ENCODE measurements at regions not wholly inside any gene's neighbourhood (a gene's known extent, or its start where the extent isn't known, plus 50 kb on each side); places are given as distances from the start of the nearest gene placed in this dataset.

DNA sequence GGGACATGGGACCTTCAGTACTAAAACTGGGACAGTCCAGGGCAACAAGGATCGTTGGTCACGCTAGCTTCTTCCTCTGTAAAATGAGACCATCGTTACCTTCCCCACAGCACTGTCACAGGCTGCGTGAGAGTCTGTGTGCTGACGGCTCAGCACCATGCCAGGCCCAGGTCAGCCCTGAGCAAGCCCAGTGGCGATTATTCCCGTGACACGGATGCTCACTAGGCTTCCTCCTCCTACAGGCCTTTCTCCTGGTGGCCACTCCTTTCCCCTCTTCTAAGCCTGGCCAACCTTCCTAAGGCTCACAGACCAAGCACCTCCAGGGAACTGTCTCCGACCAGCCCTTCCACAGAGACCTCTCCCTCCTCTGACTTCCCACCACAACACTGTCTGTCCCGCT is 69.3 kb upstream of the RUNX3 start:
- Histone ChIP-seq H3K4me3 (ENCODE audit: severe bottlenecking) (no peak overlapping the region), H3K27ac (ENCODE audit: poor library complexity, severe bottlenecking) (no peak overlapping the region), H3K4me1 (ENCODE audit: insufficient read depth, poor library complexity, severe bottlenecking) (no peaks in the 10 kb centered on the region), H3K27me3 (ENCODE audit: insufficient read depth, poor library complexity, severe bottlenecking) (no peaks in the 10 kb centered on the region), H3K9me3 (ENCODE audit: severe bottlenecking) (no peaks in the 10 kb centered on the region), H3K36me3 (ENCODE audit: low read depth) (no peaks in the 10 kb centered on the region)
- DNase-seq (ENCODE audit: low spot score) (no peak), ATAC-seq (ENCODE audit: low read depth) (no peak)
- TF ChIP-seq, protein P1, sequence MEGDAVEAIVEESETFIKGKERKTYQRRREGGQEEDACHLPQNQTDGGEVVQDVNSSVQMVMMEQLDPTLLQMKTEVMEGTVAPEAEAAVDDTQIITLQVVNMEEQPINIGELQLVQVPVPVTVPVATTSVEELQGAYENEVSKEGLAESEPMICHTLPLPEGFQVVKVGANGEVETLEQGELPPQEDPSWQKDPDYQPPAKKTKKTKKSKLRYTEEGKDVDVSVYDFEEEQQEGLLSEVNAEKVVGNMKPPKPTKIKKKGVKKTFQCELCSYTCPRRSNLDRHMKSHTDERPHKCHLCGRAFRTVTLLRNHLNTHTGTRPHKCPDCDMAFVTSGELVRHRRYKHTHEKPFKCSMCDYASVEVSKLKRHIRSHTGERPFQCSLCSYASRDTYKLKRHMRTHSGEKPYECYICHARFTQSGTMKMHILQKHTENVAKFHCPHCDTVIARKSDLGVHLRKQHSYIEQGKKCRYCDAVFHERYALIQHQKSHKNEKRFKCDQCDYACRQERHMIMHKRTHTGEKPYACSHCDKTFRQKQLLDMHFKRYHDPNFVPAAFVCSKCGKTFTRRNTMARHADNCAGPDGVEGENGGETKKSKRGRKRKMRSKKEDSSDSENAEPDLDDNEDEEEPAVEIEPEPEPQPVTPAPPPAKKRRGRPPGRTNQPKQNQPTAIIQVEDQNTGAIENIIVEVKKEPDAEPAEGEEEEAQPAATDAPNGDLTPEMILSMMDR (IDR thresholded peaks at IDR 0.05; ENCODE audit: poor library complexity, severe bottlenecking) = no peak

DNA sequence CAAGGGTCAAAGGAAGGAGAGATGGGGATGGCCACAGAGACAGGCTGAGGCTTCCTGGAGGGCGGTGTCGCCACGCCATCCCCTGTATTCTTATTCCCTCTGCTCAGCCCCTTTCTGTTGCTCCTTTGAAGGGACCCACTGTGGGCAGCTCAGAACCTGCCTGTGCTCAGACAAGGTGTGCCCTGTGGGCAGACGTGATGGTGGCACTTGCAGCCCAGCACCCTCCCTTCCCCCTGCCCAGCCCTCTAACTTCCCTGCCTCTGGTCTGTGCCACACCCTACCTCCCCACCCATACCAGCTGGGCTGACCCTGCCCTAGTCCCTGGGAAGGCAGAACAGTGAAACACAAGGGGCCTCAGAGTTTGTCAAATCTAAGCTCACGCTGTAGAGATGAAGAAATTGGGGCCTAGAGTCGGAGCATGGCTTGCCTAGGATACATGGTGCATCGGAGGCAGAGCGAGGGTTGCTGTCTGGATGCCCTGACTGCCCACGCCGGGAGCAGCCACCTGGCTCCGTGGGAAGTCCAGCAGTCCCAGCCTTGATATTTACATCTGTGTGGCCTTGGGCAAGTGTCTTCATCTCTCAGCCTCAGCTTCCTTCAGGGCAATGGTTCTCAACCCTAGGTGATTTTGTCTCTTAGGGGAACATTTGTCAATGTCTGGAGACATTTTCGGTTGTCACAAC is 68.6 kb upstream of the RUNX3 start:
- TF ChIP-seq, protein P1 (IDR thresholded peaks at IDR 0.05; ENCODE audit: poor library complexity, severe bottlenecking) = no peak
- H3K4me1 ChIP-seq (ENCODE audit: insufficient read depth, poor library complexity, severe bottlenecking) = no peaks in the 10 kb centered on the region
- no peaks in the 10 kb centered on the region for H3K9me3 ChIP-seq (ENCODE audit: severe bottlenecking)
- H3K27ac ChIP-seq (ENCODE audit: poor library complexity, severe bottlenecking) = no peak overlapping the region
- DNase-seq (ENCODE audit: low spot score) (no peak), ATAC-seq (ENCODE audit: low read depth) (no peak)
- H3K27me3 ChIP-seq (ENCODE audit: insufficient read depth, poor library complexity, severe bottlenecking) = no peaks in the 10 kb centered on the region
- no peaks in the 10 kb centered on the region for H3K36me3 ChIP-seq (ENCODE audit: low read depth)
- H3K4me3 ChIP-seq (ENCODE audit: severe bottlenecking) = no peak overlapping the region

DNA sequence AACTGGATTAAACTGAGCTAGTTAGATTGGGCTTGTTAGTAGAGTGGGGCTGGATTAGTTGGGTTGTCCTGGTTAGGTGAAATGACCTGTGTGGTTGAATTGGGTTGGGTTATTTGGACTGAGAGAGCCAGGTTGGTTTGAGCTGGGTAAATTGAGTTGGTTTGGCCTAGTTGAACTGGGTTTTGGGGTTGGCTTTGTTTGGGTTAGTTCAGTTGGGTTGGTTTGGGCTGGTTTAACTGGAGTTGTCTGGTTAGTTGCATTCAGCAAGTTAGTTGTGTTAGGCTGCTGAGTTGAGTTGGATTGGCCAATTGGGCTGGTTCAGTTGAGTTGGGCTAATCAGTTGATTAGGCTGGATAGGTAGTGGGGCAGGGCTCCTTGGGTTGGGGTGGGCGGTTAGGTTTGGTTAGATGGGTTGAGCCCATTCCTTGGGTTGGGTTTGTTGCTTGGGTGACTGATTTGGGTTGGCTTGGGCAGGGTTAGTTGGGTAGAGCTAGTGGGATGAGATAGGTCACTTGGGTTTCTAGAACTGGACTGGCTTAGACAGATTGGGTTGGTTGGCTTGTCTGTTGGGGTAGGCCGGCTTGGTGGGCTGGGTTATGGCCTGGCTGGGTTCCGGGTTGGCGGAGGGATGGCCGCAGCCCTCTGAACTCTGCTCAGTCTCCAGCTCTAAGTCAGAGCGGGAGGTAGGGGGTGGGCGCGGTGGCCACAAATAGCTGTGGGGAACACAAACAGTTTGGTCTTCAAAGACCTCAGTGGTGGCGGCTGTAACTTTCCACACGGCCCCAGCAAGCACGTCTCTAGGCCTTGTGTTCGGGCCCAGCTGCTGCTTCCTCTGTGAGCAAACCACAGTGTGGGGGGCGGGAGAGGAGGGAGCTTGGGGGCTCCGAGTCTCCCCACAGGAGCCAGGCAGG is 67.2 kb upstream of the RUNX3 start:
- no peak for ATAC-seq (ENCODE audit: low read depth)
- no peaks in the 10 kb centered on the region for H3K36me3 ChIP-seq (ENCODE audit: low read depth)
- no peaks in the 10 kb centered on the region for H3K4me1 ChIP-seq (ENCODE audit: insufficient read depth, poor library complexity, severe bottlenecking)
- TF ChIP-seq, protein P1 (IDR thresholded peaks at IDR 0.05; ENCODE audit: poor library complexity, severe bottlenecking) = no peak
- H3K4me3 ChIP-seq (ENCODE audit: severe bottlenecking) = no peak overlapping the region
- DNase-seq (ENCODE audit: low spot score) = no peak
- H3K9me3 ChIP-seq (ENCODE audit: severe bottlenecking) = no peaks in the 10 kb centered on the region
- no peaks in the 10 kb centered on the region for H3K27me3 ChIP-seq (ENCODE audit: insufficient read depth, poor library complexity, severe bottlenecking)
- H3K27ac ChIP-seq (ENCODE audit: poor library complexity, severe bottlenecking) = no peak overlapping the region

DNA sequence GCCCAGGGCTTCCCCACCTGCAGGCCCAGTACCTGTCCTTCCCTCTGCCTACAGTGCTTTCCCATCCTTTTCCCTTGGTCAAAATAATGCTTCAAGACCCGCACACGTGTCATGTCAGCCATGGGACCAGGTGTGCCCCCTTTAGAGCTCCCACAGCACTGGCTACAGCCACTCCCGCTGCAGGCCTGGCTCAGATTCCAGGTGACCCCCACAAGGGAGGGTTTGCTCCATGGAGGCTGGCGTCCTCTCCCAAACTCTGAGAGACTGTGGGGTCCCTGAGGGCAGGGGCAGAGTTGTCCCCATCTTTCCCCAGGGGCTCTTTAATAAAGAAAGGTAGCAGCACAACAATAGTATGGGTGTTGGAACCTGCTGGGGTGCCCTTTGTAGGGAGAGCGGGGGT is 66.4 kb upstream of the RUNX3 start:
- Histone ChIP-seq H3K36me3 (ENCODE audit: low read depth) (no peaks in the 10 kb centered on the region), H3K27ac (ENCODE audit: poor library complexity, severe bottlenecking) (no peak overlapping the region), H3K9me3 (ENCODE audit: severe bottlenecking) (no peaks in the 10 kb centered on the region), H3K4me3 (ENCODE audit: severe bottlenecking) (no peak overlapping the region), H3K4me1 (ENCODE audit: insufficient read depth, poor library complexity, severe bottlenecking) (no peaks in the 10 kb centered on the region), H3K27me3 (ENCODE audit: insufficient read depth, poor library complexity, severe bottlenecking) (no peaks in the 10 kb centered on the region)
- TF ChIP-seq, protein P1 (IDR thresholded peaks at IDR 0.05; ENCODE audit: poor library complexity, severe bottlenecking) = no peak
- ATAC-seq (ENCODE audit: low read depth) (no peak), DNase-seq (ENCODE audit: low spot score) (no peak)

Data from RWPE2 (cell line).